LNCAP (cell line): ENCODE measurements at regions not wholly inside any gene's neighbourhood (a gene's known extent, or its start where the extent isn't known, plus 50 kb on each side); places are given as distances from the start of the nearest gene placed in this dataset.

Source experiments
- CTCF ChIP-seq: fragments of 450-650 bp; IDR thresholded peaks from 2 replicates; pipeline ENCODE4 v1.5.1; 2017; ENCODE audit warnings: mild to moderate bottlenecking

- no peak for TF ChIP-seq CTCF
Measured at GRCh38 chr12:104870797-104871196, 87.3 kb downstream of the SLC41A2 start.

- no peak for TF ChIP-seq CTCF
Measured at GRCh38 chr12:104866291-104866690, 91.8 kb downstream of the SLC41A2 start.

- TF ChIP-seq CTCF = no peak
Measured at GRCh38 chr12:104865080-104865479, 93.0 kb downstream of the SLC41A2 start.

- TF ChIP-seq CTCF = no peak
Measured at GRCh38 chr12:104864668-104865067, 93.4 kb downstream of the SLC41A2 start.

GRCh38 chr12:104863296-104863948 is 94.7 kb downstream of the SLC41A2 start:
- no peak for TF ChIP-seq CTCF

GRCh38 chr12:104858611-104859543 is 99.2 kb downstream of the SLC41A2 start:
- TF ChIP-seq CTCF = no peak

- TF ChIP-seq CTCF = no peak
Measured at GRCh38 chr12:104856531-104856930, 101.6 kb downstream of the SLC41A2 start.
